ENCODE measurements at regions not wholly inside any gene's neighbourhood (a gene's known extent, or its start where the extent isn't known, plus 50 kb on each side); places are given as distances from the start of the nearest gene placed in this dataset.

- TF ChIP-seq FOXK2 (IDR thresholded peaks at IDR 0.05) (no peak), CTBP1 (IDR thresholded peaks at IDR 0.05; ENCODE audit: borderline replicate concordance) (no peak), SP1 (IDR thresholded peaks at IDR 0.05) (no peak), FOXM1 (IDR thresholded peaks at IDR 0.05; ENCODE audit: borderline replicate concordance) (no peak)
Measured at GRCh38 chr1:69197816-69198215, 369.9 kb upstream of the LRRC7 start.

Data from HEK293T (cell line).